BJ (cell line): ENCODE measurements at regions not wholly inside any gene's neighbourhood (a gene's known extent, or its start where the extent isn't known, plus 50 kb on each side); places are given as distances from the start of the nearest gene placed in this dataset.
A peak's percentile ranks its signal among the peaks of the same experiment; 100 is the strongest.

Experiments
- CTCF ChIA-PET: fragments of 350-600 bp; formaldehyde crosslinking; extraction: SDS; loops from one replicate; lab custom pipeline; 2021; ENCODE audit warnings: antibody characterized with exemption, inconsistent platforms; lab: Yijun Ruan, JAX
- POLR2A ChIA-PET: fragments of 300-600 bp; sonication (Branson Sonifier 250); formaldehyde crosslinking; extraction: SDS; loops from one replicate; lab custom pipeline; 2021; ENCODE audit warnings: antibody characterized with exemption; lab: Charles Lee
- DNase-seq: peaks from one replicate; pipeline ENCODE4 v3.0.0-alpha.2; 2011; ENCODE audit warnings: low read depth
- H3K27me3 ChIP-seq: 2 replicates; pipeline ENCODE4 v1.6.0; 2011; ENCODE audit warnings: low read length; ENCODE audit not compliant: control insufficient read depth, insufficient read depth
- H3K36me3 ChIP-seq: 2 replicates; pipeline ENCODE4 v1.5.1; 2011; ENCODE audit warnings: low read length; ENCODE audit not compliant: control insufficient read depth, insufficient read depth
- H3K4me3 ChIP-seq: 2 replicates; pipeline ENCODE4 v1.5.1; 2011; ENCODE audit warnings: low read depth, mild to moderate bottlenecking, control low read depth, low read length
- TF ChIP-seq, protein P1 (sequence below): IDR thresholded peaks from 2 replicates; pipeline ENCODE4 v1.5.1; 2011; ENCODE audit warnings: low read depth, mild to moderate bottlenecking, control low read depth, inconsistent platforms, low read length, moderate library complexity; ENCODE audit not compliant: insufficient read depth

DNA sequence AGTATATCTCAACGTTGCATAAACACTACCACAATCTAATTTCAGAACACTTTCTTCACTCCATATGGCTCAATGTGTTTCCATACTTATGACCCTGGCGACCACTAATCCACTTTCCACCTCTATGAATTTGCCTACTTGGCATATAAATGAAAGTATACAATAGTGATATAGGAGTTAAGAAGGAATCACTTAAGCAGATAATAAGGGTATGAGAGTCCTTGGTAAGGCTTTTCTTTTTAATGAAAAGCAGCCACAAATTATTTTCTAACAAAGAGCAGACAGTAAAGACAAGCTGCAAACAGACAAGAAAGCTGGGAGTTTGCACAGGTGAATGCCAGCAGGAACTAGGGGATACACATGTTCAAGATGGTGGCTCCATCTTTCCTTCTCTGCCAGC lies 615.1 kb upstream of the NUDT12 start:
- DNase-seq, result no peak
- CTCF ChIA-PET, result interaction anchor here (2.1 to 4.8 kb wide), 3 partner anchors 368 to 595 kb away, joined by 27 to 45 read pairs (median 27); no protein-coding TSS in a partner anchor

DNA sequence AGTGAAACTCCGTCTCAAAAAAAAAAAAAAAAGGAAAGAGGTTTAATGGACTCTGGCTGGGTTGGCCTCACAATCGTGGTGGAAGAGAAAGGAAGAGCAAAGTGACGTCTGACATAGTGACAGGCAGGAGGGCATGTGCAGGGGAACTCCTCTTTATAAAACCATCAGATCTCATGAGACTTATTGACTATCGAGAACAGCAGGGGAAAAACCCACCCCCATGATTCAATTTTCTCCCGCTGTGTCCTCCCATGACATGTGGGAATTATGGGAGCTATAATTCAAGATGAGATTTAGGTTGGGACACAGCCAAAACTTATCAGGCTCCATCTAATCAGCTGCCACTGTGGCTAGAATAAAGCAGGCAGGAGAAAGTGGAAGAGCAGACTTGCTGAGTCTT lies 610.4 kb upstream of the NUDT12 start:
- Histone ChIP-seq H3K36me3 (no peaks in the 10 kb centered on the region), H3K27me3 (no peaks in the 10 kb centered on the region), H3K4me3 (no peak overlapping the region)
- TF ChIP-seq, protein P1, sequence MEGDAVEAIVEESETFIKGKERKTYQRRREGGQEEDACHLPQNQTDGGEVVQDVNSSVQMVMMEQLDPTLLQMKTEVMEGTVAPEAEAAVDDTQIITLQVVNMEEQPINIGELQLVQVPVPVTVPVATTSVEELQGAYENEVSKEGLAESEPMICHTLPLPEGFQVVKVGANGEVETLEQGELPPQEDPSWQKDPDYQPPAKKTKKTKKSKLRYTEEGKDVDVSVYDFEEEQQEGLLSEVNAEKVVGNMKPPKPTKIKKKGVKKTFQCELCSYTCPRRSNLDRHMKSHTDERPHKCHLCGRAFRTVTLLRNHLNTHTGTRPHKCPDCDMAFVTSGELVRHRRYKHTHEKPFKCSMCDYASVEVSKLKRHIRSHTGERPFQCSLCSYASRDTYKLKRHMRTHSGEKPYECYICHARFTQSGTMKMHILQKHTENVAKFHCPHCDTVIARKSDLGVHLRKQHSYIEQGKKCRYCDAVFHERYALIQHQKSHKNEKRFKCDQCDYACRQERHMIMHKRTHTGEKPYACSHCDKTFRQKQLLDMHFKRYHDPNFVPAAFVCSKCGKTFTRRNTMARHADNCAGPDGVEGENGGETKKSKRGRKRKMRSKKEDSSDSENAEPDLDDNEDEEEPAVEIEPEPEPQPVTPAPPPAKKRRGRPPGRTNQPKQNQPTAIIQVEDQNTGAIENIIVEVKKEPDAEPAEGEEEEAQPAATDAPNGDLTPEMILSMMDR, result no peak
- CTCF ChIA-PET, result interaction anchor here (0.6 kb wide), 1 partner anchor 51 kb away, joined by 3 read pairs; no protein-coding TSS in a partner anchor
- POLR2A ChIA-PET, result no interaction called here
- DNase-seq, result no peak

More for the DNA sequence above, 615.1 kb upstream of the NUDT12 start:
- Histone ChIP-seq H3K4me3 (no peak overlapping the region), H3K27me3 (no peaks in the 10 kb centered on the region), H3K36me3 (no peaks in the 10 kb centered on the region)
- TF ChIP-seq, protein P1, result no peak
- POLR2A ChIA-PET, result no interaction called here

DNA sequence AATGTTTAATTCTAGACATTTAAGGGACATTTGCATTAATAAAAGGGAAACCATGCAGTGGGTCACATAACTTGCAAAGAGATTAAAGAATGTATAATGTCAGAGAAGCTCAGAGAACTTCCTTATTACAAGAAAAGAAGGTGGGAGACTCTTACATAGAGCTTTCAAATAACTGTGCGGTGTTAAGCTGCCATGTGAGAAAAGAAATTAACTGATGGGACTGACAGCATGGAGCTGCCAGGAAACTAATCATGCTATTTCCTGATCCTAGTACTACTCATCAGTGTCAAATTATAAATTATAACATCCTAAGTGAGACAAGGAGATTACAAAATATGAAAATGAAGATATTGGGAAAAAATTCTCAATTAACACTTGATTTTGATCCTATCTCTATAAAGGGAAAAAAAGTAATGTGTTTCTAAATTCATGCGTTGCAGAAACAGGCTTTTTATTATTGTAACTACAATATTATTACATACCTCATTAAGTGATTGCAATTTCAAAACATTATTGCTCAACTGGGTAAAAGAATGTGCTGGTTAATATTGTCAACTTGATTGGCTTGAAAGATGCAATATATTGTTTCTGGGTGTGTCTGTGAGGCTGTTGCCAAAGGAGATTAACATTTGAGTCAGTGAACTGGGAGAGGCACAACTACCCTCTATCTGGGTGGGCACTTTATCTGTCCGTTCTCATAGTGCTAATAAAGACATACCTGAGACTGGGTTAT lies 609.5 kb upstream of the NUDT12 start:
- DNase-seq, result no peak
- POLR2A ChIA-PET, result no interaction called here
- no peaks in the 10 kb centered on the region for H3K27me3 ChIP-seq
- TF ChIP-seq, protein P1, result no peak
- H3K36me3 ChIP-seq, result no peaks in the 10 kb centered on the region
- CTCF ChIA-PET, result interaction anchor here (1.1 kb wide), 1 partner anchor 363 kb away, joined by 4 read pairs; no protein-coding TSS in a partner anchor
- H3K4me3 ChIP-seq, result no peak overlapping the region

DNA sequence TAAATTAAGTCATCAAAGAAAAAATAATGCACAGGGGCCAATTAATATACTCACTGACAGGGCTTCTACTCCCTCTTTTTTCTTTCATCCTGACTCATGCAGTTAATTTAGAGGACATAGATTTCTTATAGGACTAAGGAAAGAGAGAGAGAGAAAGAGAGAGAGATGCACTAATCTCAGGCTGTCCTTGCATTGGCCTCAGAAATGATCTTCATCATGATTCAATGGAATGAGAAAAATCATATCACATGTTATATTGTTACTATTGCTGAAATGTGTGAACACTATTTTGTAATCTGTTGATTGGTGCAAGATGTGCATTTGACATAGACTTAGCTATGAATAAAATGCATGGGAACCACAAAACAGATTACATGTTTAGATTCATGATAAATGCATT lies 608.3 kb upstream of the NUDT12 start:
- Histone ChIP-seq H3K36me3 (no peaks in the 10 kb centered on the region), H3K4me3 (no peak overlapping the region), H3K27me3 (no peaks in the 10 kb centered on the region)
- ChIA-PET CTCF (no interaction called here), POLR2A (no interaction called here)
- no peak for DNase-seq
- TF ChIP-seq, protein P1, result no peak

DNA sequence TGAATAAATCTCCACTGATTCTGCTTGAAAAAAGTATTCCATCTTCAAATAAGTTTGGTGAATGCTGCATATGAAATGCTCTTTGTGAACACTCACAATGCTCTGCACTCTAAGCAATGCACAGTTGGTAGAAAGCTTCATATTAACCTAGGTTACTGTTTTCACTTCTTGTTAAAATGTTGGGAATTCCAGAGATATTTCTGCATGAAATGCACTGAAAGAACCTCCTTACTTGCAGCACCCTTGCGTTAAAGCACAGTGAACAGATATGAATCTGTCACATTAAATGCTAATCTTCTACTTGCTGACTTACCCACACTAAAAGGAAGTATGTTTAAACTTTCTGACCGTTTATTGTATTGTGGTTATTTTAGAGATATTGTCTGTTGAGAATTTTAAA lies 584.1 kb upstream of the NUDT12 start:
- Histone ChIP-seq H3K36me3 (no peaks in the 10 kb centered on the region), H3K4me3 (no peak overlapping the region), H3K27me3 (no peaks in the 10 kb centered on the region)
- peak; percentile 2 for DNase-seq
- POLR2A ChIA-PET, result no interaction called here
- CTCF ChIA-PET, result no interaction called here
- TF ChIP-seq, protein P1, result no peak
